Loucy (cell line): ENCODE measurements at regions not wholly inside any gene's neighbourhood (a gene's known extent, or its start where the extent isn't known, plus 50 kb on each side); places are given as distances from the start of the nearest gene placed in this dataset.
A peak's percentile ranks its signal among the peaks of the same experiment; 100 is the strongest.

Experiments used
- H2AFZ ChIP-seq: fragments of 200-600 bp; sonication (generic); 2 replicates; pipeline ENCODE4 v1.6.0; 2016; ENCODE audit warnings: antibody characterized with exemption, mild to moderate bottlenecking, low read length, moderate library complexity
- H3F3A ChIP-seq: fragments of 200-600 bp; 2 replicates; pipeline ENCODE4 v1.6.0; 2016; ENCODE audit warnings: antibody characterized with exemption, low read depth, mild to moderate bottlenecking
- H3K27me3 ChIP-seq: fragments of 200-600 bp; sonication (generic); 2 replicates; pipeline ENCODE4 v1.6.1; 2014; ENCODE audit warnings: low read length, mild to moderate bottlenecking; ENCODE audit not compliant: insufficient read depth, poor library complexity, severe bottlenecking
- H3K36me3 ChIP-seq: fragments of 200-600 bp; sonication (generic); 2 replicates; pipeline ENCODE4 v1.6.1; 2016; ENCODE audit warnings: low read length; ENCODE audit not compliant: insufficient read depth
- H3K4me1 ChIP-seq: fragments of 200-600 bp; sonication (generic); 2 replicates; pipeline ENCODE4 v1.5.1; 2014; ENCODE audit warnings: low read length, mild to moderate bottlenecking; ENCODE audit not compliant: insufficient read depth, poor library complexity, severe bottlenecking
- H3K4me2 ChIP-seq: fragments of 200-600 bp; sonication (generic); 2 replicates; pipeline ENCODE4 v1.6.0; 2014; ENCODE audit warnings: antibody characterized with exemption, low read length, low read depth, mild to moderate bottlenecking; ENCODE audit not compliant: poor library complexity, severe bottlenecking
- H3K4me3 ChIP-seq: fragments of 200-600 bp; sonication (generic); 2 replicates; pipeline ENCODE4 v1.5.1; 2014; ENCODE audit warnings: low read length, mild to moderate bottlenecking, mixed read lengths; ENCODE audit not compliant: poor library complexity, severe bottlenecking
- H3K79me2 ChIP-seq: fragments of 200-600 bp; sonication (generic); 2 replicates; pipeline ENCODE4 v1.6.1; 2014; ENCODE audit warnings: low read length; ENCODE audit not compliant: insufficient read depth
- H3K9ac ChIP-seq: fragments of 200-600 bp; sonication (generic); 2 replicates; pipeline ENCODE4 v1.6.0; 2014; ENCODE audit warnings: mild to moderate bottlenecking, low read depth, low read length, moderate library complexity; ENCODE audit not compliant: poor library complexity, severe bottlenecking
- H3K9me2 ChIP-seq: fragments of 200-600 bp; sonication (generic); replicated peaks from 2 replicates; pipeline ENCODE4 v1.6.1; 2016; ENCODE audit warnings: low read depth, low read length, mixed read lengths
- H3K9me3 ChIP-seq: fragments of 200-600 bp; sonication (generic); 2 replicates; pipeline ENCODE4 v1.6.1; 2014; ENCODE audit warnings: mild to moderate bottlenecking, antibody characterized with exemption, low read length, low read depth; ENCODE audit not compliant: insufficient read depth
- H4K20me1 ChIP-seq: fragments of 200-600 bp; sonication (generic); 2 replicates; pipeline ENCODE4 v1.6.0; 2014; ENCODE audit warnings: antibody characterized with exemption, low read length, mild to moderate bottlenecking; ENCODE audit not compliant: insufficient read depth, poor library complexity, severe bottlenecking
- CTCF ChIP-seq: fragments of 200-600 bp; sonication (generic); conservative IDR thresholded peaks from 2 replicates; pipeline ENCODE4 v1.5.1; 2014; ENCODE audit warnings: mild to moderate bottlenecking, antibody characterized with exemption, low read length
- EZH2phosphoT487 ChIP-seq: fragments of 200-600 bp; IDR thresholded peaks from 2 replicates; pipeline ENCODE4 v1.6.1; 2018; ENCODE audit warnings: antibody characterized with exemption, mild to moderate bottlenecking, moderate library complexity, borderline replicate concordance

- no peaks in the 10 kb centered on the region for H3K9me2 ChIP-seq
- H3F3A ChIP-seq = no peaks in the 10 kb centered on the region
- no peaks in the 10 kb centered on the region for H3K79me2 ChIP-seq
- H3K27me3 ChIP-seq = no peaks in the 10 kb centered on the region
- no peak overlapping the region for H3K4me2 ChIP-seq
- no peaks in the 10 kb centered on the region for H4K20me1 ChIP-seq
- no peak overlapping the region for H3K4me3 ChIP-seq
- H3K9ac ChIP-seq = no peak overlapping the region
- H3K9me3 ChIP-seq = peaks cover 2% of the 10 kb centered on the region; the same call in 1 of the 2 replicates
- H3K36me3 ChIP-seq = no peaks in the 10 kb centered on the region
- no peak for TF ChIP-seq EZH2phosphoT487
- no peak for TF ChIP-seq CTCF
- peaks cover 17% of the 10 kb centered on the region for H3K4me1 ChIP-seq
- 0 out of 2 replicates have a peak overlapping the region, but pooled peaks have one; percentile 7 for H2AFZ ChIP-seq
These were observed 256.4 kb upstream of the TARS1 start for GRCh38 chr5:33184367-33184766.

- no peak overlapping the region for H2AFZ ChIP-seq
- TF ChIP-seq CTCF = no peak
- no peak for TF ChIP-seq EZH2phosphoT487
- no peaks in the 10 kb centered on the region for H4K20me1 ChIP-seq
- H3K79me2 ChIP-seq = no peaks in the 10 kb centered on the region
- peaks cover 5% of the 10 kb centered on the region for H3K4me1 ChIP-seq
- no peaks in the 10 kb centered on the region for H3K36me3 ChIP-seq
- no peak overlapping the region for H3K9ac ChIP-seq
- H3K4me2 ChIP-seq = no peak overlapping the region
- H3F3A ChIP-seq = no peaks in the 10 kb centered on the region
- H3K4me3 ChIP-seq = no peak overlapping the region
- peaks cover 2% of the 10 kb centered on the region; the same call in 1 of the 2 replicates for H3K9me3 ChIP-seq
- H3K9me2 ChIP-seq = no peaks in the 10 kb centered on the region
- no peaks in the 10 kb centered on the region for H3K27me3 ChIP-seq
These were observed 252.7 kb upstream of the TARS1 start for GRCh38 chr5:33188089-33188488.

- Histone ChIP-seq H3K36me3 (no peaks in the 10 kb centered on the region), H3K4me2 (no peak overlapping the region), H3K27me3 (no peaks in the 10 kb centered on the region), H3K9ac (no peak overlapping the region), H3K9me3 (no peaks in the 10 kb centered on the region; the same call in 1 of the 2 replicates), H3K79me2 (no peaks in the 10 kb centered on the region), H3K9me2 (no peaks in the 10 kb centered on the region), H2AFZ (no peak overlapping the region), H3K4me1 (no peaks in the 10 kb centered on the region), H3F3A (no peaks in the 10 kb centered on the region), H4K20me1 (no peaks in the 10 kb centered on the region), H3K4me3 (no peak overlapping the region)
- TF ChIP-seq EZH2phosphoT487 (no peak), CTCF (no peak)
These were observed 245.9 kb upstream of the TARS1 start for GRCh38 chr5:33194914-33195313.
